Liver (tissue), 3 donors: ENCODE measurements at regions not wholly inside any gene's neighbourhood (a gene's known extent, or its start where the extent isn't known, plus 50 kb on each side); places are given as distances from the start of the nearest gene placed in this dataset.

ENCODE experiments used
- CTCF ChIP-seq: fragments of 150-350 bp; IDR thresholded peaks from 2 replicates; pipeline ENCODE4 v1.5.1; 2017; ENCODE audit warnings: improper control_type of control experiment, low read depth, low read length; ENCODE audit not compliant: missing input control
- FOXA2 ChIP-seq: IDR thresholded peaks from 2 replicates; pipeline ENCODE4 v1.6.1; 2016; ENCODE audit warnings: antibody characterized with exemption
- GABPA ChIP-seq, 2 donors: IDR thresholded peaks in 1 of 2; conservative IDR thresholded peaks in 1 of 2; 2 replicates each; pipeline ENCODE4 v1.6.1; 2016; ENCODE audit warnings: antibody characterized with exemption in 2 of 2, mild to moderate bottlenecking in 1 of 2, moderate library complexity in 1 of 2
- HNF4A ChIP-seq, 2 donors: conservative IDR thresholded peaks; 2 replicates each; pipeline ENCODE4 v1.6.1; 2016; ENCODE audit warnings: antibody characterized with exemption in 2 of 2, mild to moderate bottlenecking in 2 of 2
- REST ChIP-seq: IDR thresholded peaks from 2 replicates; pipeline ENCODE4 v1.6.1; 2016; ENCODE audit warnings: antibody characterized with exemption, mild to moderate bottlenecking
- RXRA ChIP-seq, 2 donors: IDR thresholded peaks; 2 replicates each; pipeline ENCODE4 v1.6.1; 2017 to 2018; ENCODE audit warnings: antibody characterized with exemption in 2 of 2, mild to moderate bottlenecking in 1 of 2
- SP1 ChIP-seq: IDR thresholded peaks from 2 replicates; pipeline ENCODE4 v1.6.1; 2018; ENCODE audit warnings: antibody characterized with exemption, mild to moderate bottlenecking
- TF ChIP-seq, protein P1 (sequence below): IDR thresholded peaks from 2 replicates; pipeline ENCODE4 v1.6.1; 2016; ENCODE audit warnings: antibody characterized with exemption
- donor health status: healthy.
- donor health status: healthy.

GRCh38 chr3:118744186-118744585, 290.5 kb downstream of the IGSF11 start:
- TF ChIP-seq CTCF (no peak), FOXA2 (no peak), SP1 (no peak), RXRA (IDR thresholded peaks at IDR 0.05) (no peak), HNF4A (conservative IDR thresholded peaks at IDR 0.05) (no peak), REST (no peak), GABPA (IDR thresholded peaks at IDR 0.05 in 1 of 2, conservative IDR thresholded peaks at IDR 0.05 in 1 of 2) (no peak)
- TF ChIP-seq, protein P1, sequence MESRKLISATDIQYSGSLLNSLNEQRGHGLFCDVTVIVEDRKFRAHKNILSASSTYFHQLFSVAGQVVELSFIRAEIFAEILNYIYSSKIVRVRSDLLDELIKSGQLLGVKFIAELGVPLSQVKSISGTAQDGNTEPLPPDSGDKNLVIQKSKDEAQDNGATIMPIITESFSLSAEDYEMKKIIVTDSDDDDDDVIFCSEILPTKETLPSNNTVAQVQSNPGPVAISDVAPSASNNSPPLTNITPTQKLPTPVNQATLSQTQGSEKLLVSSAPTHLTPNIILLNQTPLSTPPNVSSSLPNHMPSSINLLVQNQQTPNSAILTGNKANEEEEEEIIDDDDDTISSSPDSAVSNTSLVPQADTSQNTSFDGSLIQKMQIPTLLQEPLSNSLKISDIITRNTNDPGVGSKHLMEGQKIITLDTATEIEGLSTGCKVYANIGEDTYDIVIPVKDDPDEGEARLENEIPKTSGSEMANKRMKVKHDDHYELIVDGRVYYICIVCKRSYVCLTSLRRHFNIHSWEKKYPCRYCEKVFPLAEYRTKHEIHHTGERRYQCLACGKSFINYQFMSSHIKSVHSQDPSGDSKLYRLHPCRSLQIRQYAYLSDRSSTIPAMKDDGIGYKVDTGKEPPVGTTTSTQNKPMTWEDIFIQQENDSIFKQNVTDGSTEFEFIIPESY, result no peak
